Left hindlimb (tissue), 1 donor: ENCODE measurements at regions not wholly inside any gene's neighbourhood (a gene's known extent, or its start where the extent isn't known, plus 50 kb on each side); places are given as distances from the start of the nearest gene placed in this dataset.
"Not testable (repeated sequence)": the region's sequence is repeated elsewhere in the genome, so short reads cannot be mapped to it uniquely, and the experiment has no call there.

ENCODE experiments used
- DNase-seq: peaks from one replicate; pipeline ENCODE4 v3.0.0-alpha.2; 2018

DNA sequence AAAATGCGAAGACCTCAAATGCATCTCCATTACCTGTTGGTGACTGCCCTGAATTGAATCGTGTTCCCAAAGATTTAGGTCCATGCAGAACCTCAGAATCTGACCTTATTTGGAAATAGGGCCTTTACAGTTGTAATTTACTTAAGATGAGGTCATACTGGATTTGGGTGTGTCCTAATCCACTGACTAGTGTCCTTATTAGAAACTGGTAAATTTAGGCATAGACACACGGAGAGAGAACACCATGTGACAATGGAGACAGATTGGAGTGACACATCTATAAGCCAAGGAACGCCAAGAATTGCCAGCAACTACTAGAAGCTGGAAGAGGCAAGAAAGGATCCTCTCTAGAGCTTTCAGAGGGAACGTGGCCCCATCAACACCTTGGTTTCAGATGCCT lies 203.1 kb downstream of the SMAD2 start:
- no peak for DNase-seq

DNA sequence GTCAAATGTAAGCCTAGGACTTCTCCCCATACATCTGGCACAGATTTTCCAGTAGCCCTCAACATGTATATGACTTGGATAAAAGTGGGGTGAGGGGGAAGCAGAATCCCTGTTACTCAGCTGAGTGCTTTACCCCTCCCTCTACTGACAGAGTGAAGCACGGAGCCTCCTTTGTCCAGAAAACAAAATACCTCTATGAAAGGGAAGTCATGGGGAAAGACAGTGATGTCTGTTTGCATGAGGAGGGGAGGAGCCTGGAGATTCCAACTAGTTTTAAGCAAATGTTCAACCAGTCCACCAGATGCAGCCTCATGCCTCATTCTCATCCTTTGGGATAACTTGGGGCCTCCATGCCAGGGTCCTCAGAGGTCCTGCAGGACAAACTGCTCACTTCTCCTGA lies 203.9 kb downstream of the SMAD2 start:
- DNase-seq = no peak

DNA sequence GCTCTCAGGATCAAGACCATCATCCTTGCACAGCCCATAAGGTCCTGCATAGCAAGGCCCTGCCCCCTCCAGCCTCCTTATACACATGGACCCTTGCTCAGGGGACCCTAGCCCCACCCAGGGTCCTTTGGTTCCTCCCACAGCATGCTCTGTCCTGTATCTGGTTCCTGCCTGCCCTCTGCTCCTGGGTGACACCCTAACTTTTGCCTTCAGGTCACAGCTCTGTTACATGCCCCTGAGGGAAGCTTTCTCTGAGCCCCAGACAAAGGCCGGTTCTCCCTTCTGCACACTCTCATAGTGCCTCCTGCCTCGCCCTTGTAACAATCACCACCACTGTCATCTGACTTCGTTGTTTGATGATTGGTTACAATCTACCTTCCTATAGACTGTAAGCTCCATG lies 204.8 kb downstream of the SMAD2 start:
- DNase-seq = no peak

DNA sequence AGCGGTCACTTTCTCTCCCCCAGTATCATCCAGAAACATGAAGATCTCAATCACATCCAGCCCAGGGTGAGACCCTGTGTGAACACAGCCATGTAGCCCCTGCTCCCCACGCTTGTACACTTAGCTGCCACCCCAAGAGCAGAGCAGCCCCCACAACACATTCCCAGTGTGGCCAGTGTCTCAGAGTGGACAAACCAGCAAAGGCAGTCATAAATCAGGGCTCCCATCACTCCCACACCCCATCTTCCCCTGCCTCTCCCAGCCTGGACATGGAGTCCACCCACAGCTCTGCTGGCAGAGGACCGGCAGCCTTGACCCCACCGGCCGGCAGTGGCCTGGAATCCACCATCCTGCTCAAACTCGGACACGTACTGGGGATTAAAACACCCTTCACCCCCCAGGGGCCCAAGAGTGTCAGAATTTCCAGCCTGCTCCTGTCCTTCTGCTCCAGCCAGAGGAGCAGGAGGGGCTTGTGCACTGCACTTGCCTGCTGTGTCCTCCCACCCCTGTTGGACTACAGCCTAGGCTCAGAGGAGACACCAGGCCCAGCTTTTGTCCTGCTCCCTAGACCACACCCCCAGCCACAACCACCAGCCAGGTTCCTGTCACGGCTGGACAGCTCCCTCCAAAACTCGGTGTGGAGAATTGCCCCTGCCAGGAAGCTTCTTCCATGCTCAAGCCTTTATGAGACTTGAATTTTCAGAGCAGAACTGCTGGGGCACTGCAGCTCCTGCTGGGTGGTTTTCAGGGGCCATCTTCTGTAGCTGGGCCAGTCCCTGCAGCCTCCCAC lies 206.1 kb downstream of the SMAD2 start:
- DNase-seq = no peak

DNA sequence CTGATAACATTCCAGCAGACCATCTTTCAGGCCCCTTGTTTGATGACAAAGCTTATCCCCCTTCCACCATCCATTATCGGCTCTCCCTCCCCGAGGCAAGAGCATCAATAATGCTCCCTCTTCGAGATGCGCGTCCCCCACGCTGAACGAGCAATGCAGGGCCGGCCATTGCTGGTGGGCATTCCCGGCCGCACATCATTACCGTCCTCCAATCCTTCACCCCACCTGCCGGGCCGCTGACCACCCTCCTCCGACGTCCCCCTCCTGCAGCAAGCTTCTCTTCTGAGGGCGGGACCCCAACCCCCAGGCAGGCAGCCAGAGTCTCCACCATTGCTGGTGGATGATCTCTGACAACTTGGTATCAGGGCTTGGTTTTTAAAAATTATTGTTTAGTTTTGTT lies 208.6 kb downstream of the SMAD2 start:
- DNase-seq = no peak

DNA sequence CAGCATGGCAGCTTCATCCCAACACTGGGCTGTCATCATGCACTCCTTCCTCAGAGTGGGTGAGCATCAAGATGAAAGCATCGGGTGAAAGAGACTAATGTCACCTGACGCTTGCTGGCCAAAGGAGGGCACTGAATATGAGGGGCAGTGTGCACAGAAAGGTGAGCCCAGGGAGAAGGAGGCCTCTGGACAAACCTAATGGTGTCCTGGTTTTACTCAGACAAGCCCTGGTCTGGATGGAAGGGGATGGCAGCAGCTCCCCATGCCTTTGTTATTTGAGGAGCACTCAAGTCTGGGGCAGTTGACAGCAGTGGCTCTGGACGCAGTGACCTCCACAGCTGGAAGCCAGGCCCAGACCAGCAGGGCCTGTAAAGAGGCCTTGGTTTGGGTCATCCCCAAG lies 209.7 kb downstream of the SMAD2 start:
- DNase-seq = no peak

DNA sequence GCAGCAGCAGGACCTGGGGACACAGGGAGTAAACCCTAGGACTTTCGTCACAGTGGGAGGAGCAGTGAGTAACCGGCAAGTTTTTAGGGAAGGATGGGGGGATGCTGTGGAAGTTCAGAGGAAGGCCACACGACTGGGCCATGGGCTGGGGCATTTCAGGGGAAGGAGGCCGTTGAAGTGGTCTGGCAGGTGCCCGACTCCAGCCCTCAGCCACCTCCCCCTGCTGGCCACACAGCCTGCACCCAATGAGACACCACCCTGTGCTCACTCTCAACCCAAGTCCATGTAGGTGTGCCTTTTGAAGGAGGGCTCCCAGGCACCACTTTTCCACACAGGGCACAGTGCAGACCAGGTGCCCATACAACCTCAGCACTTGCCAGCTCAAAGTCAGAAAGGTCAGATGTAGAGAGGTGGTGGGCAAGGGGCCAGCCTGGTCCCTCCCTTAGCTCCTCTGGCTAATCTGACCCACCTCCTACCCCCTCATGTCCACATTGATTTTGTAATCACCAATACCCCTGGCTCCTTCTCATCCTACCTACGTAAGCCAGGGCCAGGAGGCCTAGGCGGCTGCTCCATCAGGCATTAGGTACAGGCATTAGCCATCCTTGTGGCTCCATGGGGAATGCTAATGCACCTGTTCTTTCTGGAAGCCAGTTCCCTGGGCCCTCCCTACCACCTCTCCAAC lies 211.2 kb downstream of the SMAD2 start:
- DNase-seq = no peak

DNA sequence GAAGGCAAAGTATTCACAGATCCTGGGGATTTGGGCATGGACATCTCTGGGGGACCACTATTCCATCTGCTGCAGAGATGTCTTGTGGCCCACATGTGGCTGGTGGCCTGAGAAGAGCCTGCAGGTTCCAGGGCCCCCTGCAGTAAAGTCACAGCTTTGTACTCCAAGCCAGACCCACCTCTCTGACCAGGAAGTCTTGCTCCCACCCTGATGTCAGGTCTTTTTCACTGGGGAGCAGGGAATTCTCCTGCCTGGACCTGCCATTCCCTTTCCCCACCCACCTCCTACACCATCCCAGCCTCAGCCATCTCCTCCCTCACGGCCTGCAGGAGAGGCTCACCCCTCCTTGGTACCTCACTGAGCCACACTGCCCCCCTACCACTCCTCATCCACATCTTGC lies 211.8 kb downstream of the SMAD2 start:
- DNase-seq = no peak

DNA sequence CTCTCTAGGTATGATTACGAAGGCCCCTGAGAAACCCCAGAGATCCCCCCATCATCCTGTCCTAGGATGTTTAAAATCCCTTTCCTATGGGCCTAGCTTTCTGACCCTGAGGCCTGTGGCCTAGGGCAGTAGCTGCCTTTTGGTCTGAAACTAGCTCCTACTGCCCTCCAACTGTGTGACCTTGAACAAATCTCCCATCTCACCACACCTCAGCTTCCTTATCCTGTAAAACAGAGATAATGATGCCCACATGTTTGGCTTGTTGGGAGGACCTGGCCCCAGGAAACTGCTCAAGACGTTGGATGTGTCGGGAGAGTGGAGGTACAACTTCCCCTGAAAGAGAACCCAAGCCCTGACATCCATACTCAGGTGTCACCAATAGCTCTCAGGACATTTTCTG lies 213.2 kb downstream of the SMAD2 start:
- DNase-seq = no peak

DNA sequence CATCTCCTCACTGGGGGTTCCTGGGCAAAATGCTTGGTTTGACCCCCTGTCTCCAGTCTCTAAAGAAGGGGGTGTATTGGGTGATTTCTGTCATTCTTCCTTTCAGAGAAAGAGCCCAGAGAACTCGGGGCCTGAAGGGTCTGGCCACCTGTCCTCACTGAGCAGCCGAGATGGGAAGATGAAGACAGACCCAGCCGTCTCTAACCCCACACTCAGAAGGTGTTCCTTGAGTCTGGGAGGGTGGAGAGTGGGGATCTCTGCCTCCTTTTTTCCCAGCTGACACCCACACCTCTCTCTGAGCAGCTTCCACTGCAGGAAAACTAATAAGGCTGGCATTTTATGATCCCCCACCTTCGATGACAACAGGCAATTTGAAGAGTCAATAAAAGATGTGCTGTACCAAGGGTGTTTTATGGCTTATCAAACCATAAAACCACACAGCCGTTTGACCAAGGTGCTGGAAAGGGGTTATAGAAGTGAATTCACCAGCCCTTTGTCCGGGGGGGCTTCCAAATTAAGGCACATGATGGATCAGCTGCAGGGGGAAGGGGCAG lies 213.8 kb downstream of the SMAD2 start:
- DNase-seq = no peak

DNA sequence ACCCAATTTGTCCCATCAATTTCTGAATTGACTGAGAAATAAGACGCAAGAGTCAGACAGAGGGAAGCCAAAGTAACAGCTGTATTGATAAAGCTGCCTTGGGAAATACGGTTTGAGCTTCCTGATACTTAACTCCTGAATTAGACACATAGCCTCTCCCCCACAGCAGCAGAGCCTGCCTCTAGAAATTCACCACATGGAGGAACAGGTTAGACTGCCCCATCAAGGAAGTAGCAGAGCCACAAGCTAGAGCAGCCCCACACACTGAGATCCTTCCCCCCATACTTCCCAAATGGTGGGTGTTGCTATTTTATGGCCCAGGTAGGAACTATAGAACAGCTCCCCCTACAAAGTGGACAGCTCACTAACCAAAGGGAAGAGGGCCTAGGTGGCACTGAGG lies 220.0 kb downstream of the SMAD2 start:
- DNase-seq = no peak

DNA sequence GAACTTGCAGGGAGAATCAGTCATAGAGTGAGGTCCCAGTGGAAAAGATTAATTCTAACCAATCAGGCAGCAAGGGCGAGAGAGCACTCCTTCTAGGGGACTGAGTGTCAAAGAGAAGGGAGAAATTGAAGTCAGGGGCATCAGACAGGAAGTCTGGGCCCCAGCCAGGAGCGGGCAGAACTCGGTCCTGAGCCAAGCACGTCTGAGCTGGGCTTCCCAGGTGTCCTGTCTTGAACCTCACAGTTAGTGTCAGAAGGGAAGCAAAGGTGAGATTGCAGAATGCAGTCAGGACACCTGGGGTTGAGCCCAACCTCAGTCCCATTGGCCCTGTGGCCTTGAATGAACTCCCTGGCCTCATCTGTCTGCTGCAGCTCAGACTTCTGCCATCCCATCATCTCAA lies 220.9 kb downstream of the SMAD2 start:
- no peak for DNase-seq

DNA sequence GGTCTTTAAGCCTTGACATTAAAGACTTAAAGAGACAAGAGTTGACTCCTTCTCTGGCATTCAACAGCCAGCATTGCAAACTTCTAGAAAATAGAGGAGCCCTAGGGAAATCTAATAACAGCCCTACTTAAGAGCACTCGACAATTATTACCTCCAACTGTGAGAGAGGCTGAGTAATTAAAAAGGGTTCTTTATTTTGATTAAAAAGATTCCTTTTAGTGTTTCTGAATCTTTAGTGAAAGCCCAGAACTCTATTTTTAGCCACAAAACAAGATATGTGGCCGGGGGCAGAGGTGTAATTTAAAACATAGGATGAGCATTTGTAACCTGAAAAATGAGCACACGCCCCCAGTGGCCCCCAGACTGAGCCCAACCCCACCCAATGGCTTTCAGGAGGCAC lies 222.3 kb downstream of the SMAD2 start:
- no peak for DNase-seq

DNA sequence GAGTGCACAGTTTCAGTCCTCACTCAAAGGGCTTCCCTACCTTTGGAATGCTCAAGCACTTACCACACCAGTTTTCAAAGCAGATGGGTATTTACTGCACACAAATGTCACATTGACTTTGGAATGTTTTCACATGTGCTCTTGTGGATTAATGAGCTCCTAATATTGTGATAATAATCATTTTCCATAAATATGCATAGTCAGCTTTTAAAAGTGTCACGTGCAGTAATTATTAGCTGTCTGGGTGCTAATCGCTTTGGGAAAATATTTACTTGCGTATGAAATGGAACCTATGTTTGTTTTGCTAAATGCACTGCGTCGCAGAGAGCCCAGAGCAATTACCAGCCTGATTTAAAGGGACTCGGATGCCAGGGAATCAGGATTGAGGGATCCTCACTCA lies 229.3 kb downstream of the SMAD2 start:
- DNase-seq = no peak

DNA sequence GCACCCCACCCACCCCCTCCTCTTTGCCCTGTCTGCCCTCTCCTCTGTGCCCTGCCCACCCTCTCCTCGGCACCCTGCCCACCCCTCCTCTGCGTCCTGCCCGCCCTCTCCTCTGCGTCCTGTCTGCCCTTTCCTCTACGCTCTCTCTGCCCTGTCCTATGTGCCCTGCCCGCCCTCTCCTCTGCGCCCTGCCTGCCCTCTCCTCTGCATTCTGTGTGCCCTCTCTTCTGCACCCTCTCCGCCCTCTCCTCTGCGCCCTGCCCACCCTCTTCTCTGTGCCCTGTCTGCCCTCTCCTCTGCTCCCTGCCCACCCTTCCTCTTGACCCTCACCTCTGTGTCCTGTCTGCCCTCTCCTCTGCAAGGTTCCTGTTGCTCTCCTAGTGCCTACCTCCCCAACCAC lies 233.6 kb downstream of the SMAD2 start:
- no peak for DNase-seq

DNA sequence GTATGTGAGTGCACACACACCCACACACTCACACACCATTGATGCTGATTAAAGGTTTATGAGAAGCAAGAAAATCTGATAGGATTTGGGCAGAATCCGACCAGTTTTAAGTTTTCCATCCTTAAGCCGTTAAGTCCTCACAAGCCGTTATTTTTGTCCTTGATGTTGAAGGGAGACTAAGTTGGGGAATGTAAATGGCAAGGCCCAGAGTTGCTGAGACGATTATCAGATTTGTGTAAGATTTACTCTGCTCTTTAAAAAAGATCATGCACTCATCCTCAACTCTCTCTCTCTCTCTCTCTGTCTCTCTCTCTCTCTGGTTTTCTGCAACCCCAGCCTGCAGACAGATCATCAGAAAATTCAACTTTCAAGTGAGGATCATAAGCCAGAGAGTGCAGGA lies 238.8 kb downstream of the SMAD2 start:
- DNase-seq = no peak

DNA sequence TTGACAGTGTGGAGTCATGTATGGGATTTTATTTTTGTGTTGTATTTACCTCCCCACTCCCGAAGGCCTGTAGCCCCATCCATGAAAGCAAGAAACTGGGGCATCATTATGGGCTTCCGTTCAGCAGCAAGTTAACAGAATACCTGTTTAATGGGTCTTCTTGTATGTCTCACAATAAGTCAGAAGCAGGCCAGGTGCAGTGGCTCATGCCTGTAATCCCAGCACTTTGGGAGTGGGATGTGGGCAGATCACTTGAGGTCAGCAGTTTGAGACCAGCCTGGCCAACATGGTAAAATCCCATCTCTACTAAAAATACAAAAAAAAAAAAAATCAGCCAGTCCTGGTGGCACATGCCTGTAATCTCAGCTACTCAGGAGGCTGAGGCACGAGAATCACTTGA lies 239.7 kb downstream of the SMAD2 start:
- not testable (repeated sequence) for DNase-seq

DNA sequence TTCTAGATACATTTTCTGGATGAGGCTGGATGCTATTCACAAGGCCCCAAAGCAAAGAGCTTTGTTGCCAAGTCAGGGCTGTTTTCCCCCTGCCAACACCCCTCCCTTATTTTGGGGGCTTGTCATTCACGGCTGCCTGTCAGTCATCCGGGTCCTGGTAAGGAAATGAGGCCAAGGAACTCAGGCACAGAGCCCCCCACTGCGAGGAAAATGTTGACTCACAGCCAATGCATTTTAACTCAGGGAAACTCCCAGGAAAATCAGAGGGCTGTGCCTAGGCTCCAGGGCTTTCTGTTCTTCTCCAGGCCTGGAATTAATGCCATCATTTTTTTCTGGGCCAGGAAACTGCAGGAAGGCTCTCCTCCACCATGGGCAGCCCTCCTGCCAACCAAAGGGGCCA lies 241.1 kb downstream of the SMAD2 start:
- DNase-seq = no peak

DNA sequence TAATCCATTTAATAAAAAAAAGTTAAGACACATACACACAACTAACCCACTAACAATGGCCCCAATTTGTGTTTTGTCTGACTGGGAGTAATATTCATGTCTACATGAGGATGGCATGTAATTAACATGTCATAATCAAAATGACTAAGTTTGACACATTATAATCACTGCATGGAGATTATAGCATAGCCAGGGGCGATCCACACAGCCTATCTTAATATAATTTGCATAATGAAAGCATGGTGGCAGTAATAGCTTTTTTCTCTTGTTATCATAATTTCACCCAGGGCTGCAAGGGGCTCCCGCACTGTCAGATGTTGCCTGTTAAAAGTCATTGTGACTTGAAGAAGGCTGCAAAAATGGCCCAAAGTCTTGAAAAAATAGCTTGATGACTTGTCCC lies 243.7 kb downstream of the SMAD2 start:
- no peak for DNase-seq

DNA sequence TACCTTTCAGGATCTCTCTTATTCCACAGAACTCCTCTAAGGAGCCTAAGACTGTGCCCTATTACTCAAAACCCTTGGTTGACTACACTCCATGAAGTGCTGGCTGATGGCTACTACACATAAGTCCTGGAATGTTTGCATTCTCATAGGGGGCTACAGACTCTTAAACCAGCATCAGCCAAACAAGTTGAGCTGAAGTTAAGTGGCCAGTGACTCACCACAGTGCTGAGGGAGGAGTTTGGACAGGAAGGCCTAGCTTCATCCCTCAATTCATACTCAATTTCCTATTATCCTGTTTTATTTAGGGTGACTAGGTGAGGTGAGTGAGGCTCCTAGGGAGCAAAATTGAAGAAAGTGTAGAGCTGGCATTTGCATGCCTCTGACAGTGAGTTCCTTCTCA lies 246.7 kb downstream of the SMAD2 start:
- no peak for DNase-seq

DNA sequence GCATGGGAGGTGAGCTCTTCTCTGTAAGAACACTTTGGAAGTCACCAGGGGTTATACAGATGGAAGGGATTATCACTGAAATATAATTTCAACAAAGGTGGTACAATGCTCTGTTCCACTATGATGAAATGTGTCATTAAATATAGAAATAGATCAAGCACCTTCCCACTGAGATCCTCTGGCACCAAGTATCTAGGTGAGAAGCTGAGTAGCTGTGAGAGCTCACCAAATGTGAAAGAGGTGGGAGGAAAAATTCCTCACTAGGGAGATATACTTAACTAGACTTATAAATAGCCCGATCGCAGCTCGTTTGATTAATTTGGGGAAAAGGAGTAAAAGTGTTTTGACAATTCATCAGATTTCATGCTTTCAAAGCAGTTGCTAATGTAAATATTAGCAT lies 247.6 kb downstream of the SMAD2 start:
- no peak for DNase-seq

DNA sequence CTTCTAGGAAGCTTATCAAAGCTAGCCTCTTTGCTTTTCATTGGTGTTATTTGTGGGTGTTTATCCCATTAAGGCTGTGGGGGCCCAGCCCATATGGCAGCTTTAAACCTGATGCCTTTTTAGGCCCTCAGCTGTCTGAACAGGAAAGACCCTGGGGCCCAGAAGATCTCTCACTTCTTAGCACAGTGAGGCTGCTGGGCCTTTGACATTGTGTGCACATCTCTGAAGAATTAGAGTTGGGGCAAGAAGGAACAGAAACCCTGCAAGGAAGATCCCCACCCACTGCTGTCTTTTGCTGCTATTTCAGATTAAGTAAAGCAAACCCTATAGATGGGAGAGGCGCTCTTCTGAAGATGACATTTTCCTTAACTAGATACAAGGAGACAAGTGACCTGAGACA lies 250.0 kb downstream of the SMAD2 start:
- no peak for DNase-seq

DNA sequence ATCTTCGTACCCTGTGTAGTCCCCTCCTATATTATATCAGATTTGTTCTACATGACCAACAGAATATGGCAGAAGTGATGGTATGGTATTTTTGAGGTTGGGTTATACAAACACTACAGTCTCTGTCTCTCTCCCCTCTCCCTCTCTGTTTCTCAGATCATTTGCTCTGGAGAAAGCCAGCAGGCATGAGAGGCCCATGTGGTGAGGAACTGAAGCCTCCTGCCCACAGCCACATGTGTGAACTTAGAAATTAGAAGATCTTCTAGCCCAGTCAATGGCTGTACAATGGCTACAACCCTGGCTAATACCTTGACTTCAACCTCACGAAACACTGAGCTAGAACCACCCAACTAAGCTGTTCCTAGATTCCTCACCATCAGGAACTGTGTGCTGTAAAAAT lies 250.6 kb downstream of the SMAD2 start:
- DNase-seq = no peak

DNA sequence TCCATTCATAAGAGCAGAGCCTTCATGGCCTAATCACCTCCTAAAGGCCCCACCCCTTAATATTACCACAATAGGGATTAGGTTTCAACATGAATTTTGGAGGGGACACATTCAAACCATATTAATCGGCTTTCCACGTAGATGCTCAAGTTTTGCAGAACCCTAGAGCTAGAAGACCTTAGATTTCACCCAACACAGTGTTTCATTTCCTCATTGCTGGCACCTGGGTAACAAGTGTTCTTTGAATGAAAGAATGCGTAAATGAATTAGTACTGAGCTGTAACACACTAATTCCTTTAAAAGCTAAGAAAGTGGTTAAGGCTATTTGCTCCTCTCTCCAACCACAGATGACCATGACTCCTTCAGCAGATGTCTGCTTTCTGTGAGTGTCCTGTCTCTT lies 252.5 kb downstream of the SMAD2 start:
- DNase-seq = no peak

DNA sequence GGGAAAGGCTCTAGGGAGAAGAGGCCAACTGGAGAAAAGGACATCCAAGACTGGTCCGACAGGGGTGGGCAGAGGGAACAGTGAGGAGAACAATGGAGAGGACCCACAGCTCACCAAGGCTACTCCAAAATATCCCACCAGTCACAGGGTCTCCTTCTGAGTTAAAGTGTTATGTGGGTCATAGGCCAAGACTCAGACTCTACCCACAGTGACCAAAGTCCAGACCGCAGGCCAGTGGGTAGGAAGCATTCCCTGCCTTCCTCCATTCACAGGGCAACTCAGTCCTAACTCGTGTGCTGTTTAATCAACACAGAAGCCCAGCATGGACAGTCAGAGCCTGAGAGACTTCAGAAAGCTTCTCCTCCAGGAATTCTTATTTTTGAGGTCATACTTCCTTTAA lies 260.6 kb downstream of the SMAD2 start:
- DNase-seq = no peak
